ENCODE measurements at regions not wholly inside any gene's neighbourhood (a gene's known extent, or its start where the extent isn't known, plus 50 kb on each side); places are given as distances from the start of the nearest gene placed in this dataset.

GRCh38 chr17:77738751-77739531 is 219.6 kb upstream of the TNRC6C start:
- H2AFZ ChIP-seq (ENCODE audit: low read length): peak overlapping the region; percentile 51
- H3K27ac ChIP-seq (ENCODE audit: low read depth, low read length): no peak overlapping the region
- DNase-seq (ENCODE audit: insufficient read length, low spot score, missing footprints): peak; percentile 82
- no peaks in the 10 kb centered on the region for H4K20me1 ChIP-seq (ENCODE audit: insufficient read depth, low read length)
- no peaks in the 10 kb centered on the region for H3K9me3 ChIP-seq (ENCODE audit: low read depth, low read length)
- no peak overlapping the region for H3K4me2 ChIP-seq (ENCODE audit: insufficient read depth, low read length)
- no peaks in the 10 kb centered on the region for H3K36me3 ChIP-seq (ENCODE audit: insufficient read depth, low read length)
- no peaks in the 10 kb centered on the region for H3K79me2 ChIP-seq (ENCODE audit: insufficient read depth, low read length)
- no peak overlapping the region for H3K4me3 ChIP-seq (ENCODE audit: insufficient read depth, low read length)
- TF ChIP-seq, protein P1, sequence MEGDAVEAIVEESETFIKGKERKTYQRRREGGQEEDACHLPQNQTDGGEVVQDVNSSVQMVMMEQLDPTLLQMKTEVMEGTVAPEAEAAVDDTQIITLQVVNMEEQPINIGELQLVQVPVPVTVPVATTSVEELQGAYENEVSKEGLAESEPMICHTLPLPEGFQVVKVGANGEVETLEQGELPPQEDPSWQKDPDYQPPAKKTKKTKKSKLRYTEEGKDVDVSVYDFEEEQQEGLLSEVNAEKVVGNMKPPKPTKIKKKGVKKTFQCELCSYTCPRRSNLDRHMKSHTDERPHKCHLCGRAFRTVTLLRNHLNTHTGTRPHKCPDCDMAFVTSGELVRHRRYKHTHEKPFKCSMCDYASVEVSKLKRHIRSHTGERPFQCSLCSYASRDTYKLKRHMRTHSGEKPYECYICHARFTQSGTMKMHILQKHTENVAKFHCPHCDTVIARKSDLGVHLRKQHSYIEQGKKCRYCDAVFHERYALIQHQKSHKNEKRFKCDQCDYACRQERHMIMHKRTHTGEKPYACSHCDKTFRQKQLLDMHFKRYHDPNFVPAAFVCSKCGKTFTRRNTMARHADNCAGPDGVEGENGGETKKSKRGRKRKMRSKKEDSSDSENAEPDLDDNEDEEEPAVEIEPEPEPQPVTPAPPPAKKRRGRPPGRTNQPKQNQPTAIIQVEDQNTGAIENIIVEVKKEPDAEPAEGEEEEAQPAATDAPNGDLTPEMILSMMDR (IDR thresholded peaks at IDR 0.05; ENCODE audit: extremely low read depth, low read depth, low read length): no peak
- H3K4me1 ChIP-seq (ENCODE audit: insufficient read depth, low read length): no peaks in the 10 kb centered on the region
- peaks cover 51% of the 10 kb centered on the region for H3K27me3 ChIP-seq (ENCODE audit: insufficient read depth, low read length)

DNA sequence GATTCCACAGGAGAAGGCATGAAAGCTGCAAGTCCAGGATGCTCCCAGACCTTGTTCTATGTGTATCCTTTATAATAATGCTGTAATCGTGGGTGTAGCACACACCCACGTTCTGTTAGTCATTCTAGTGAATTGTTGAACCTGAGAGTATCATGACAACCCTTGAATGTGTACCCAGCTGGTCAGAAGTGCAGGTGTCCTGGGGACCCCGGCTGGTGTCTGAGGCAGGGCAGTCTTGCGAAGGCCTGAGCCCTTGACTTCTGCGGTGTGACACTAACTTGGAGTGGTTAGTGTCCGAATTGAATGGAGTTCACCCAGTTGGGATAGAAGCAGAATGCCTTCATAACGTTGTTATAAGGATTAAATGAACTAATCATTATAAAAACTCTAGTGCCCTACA is 218.0 kb upstream of the TNRC6C start:
- Histone ChIP-seq H3K9me3 (ENCODE audit: low read depth, low read length) (no peaks in the 10 kb centered on the region), H2AFZ (ENCODE audit: low read length) (no peak overlapping the region), H3K4me2 (ENCODE audit: insufficient read depth, low read length) (no peak overlapping the region), H3K79me2 (ENCODE audit: insufficient read depth, low read length) (no peaks in the 10 kb centered on the region), H4K20me1 (ENCODE audit: insufficient read depth, low read length) (no peaks in the 10 kb centered on the region), H3K27me3 (ENCODE audit: insufficient read depth, low read length) (peaks cover 38% of the 10 kb centered on the region), H3K36me3 (ENCODE audit: insufficient read depth, low read length) (no peaks in the 10 kb centered on the region), H3K4me3 (ENCODE audit: insufficient read depth, low read length) (no peak overlapping the region), H3K27ac (ENCODE audit: low read depth, low read length) (no peak overlapping the region), H3K4me1 (ENCODE audit: insufficient read depth, low read length) (no peaks in the 10 kb centered on the region)
- no peak for DNase-seq (ENCODE audit: insufficient read length, low spot score, missing footprints)
- TF ChIP-seq, protein P1 (IDR thresholded peaks at IDR 0.05; ENCODE audit: extremely low read depth, low read depth, low read length): no peak

DNA sequence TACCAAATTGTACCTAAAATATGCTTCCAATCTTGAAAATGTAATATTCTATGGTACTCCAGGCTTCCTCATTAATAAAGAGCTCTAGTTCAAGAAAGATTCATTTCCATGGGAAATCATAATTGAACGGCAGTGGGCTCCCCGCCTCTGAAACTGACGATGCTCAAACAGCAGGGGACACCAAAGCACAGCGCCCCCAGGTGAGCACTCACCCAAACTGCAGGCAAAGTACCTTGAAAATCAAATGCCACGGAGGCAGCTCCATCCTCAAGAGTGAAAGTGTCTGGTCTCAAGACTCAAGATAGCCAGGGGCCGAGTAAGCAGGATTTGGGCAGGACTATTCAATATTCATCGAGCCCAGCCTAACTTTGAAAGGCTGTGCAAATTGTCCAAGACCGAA is 217.4 kb upstream of the TNRC6C start:
- TF ChIP-seq, protein P1 (IDR thresholded peaks at IDR 0.05; ENCODE audit: extremely low read depth, low read depth, low read length): peak; percentile 31
- no peaks in the 10 kb centered on the region for H3K79me2 ChIP-seq (ENCODE audit: insufficient read depth, low read length)
- H3K4me2 ChIP-seq (ENCODE audit: insufficient read depth, low read length): no peak overlapping the region
- peaks cover 36% of the 10 kb centered on the region for H3K27me3 ChIP-seq (ENCODE audit: insufficient read depth, low read length)
- H2AFZ ChIP-seq (ENCODE audit: low read length): no peak overlapping the region
- no peak overlapping the region for H3K4me3 ChIP-seq (ENCODE audit: insufficient read depth, low read length)
- no peaks in the 10 kb centered on the region for H3K36me3 ChIP-seq (ENCODE audit: insufficient read depth, low read length)
- no peaks in the 10 kb centered on the region for H4K20me1 ChIP-seq (ENCODE audit: insufficient read depth, low read length)
- no peak overlapping the region for H3K27ac ChIP-seq (ENCODE audit: low read depth, low read length)
- no peaks in the 10 kb centered on the region for H3K4me1 ChIP-seq (ENCODE audit: insufficient read depth, low read length)
- DNase-seq (ENCODE audit: insufficient read length, low spot score, missing footprints): no peak
- no peaks in the 10 kb centered on the region for H3K9me3 ChIP-seq (ENCODE audit: low read depth, low read length)

DNA sequence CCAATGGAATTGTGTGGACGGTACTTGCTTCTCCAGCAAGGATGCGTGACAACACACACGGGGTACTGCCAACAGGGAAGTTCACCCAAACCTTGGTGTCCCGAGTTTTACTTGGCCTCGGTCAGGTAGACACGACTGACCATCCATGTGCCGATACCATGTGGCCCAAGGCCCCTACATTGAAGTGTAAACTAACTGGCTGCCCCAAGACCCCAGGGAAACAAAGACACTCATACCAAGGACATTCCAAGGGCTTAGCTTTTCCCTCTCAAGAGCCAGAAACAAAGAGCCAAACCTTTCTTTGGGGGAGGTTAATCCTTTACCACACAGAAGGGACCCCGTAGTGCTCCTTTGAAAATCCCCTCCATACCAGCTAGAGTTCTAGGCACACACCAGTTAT is 215.9 kb upstream of the TNRC6C start:
- peaks cover 25% of the 10 kb centered on the region for H3K27me3 ChIP-seq (ENCODE audit: insufficient read depth, low read length)
- no peaks in the 10 kb centered on the region for H3K4me1 ChIP-seq (ENCODE audit: insufficient read depth, low read length)
- TF ChIP-seq, protein P1 (IDR thresholded peaks at IDR 0.05; ENCODE audit: extremely low read depth, low read depth, low read length): no peak
- DNase-seq (ENCODE audit: insufficient read length, low spot score, missing footprints): no peak
- no peak overlapping the region for H3K4me3 ChIP-seq (ENCODE audit: insufficient read depth, low read length)
- no peaks in the 10 kb centered on the region for H3K9me3 ChIP-seq (ENCODE audit: low read depth, low read length)
- no peaks in the 10 kb centered on the region for H3K36me3 ChIP-seq (ENCODE audit: insufficient read depth, low read length)
- no peaks in the 10 kb centered on the region for H4K20me1 ChIP-seq (ENCODE audit: insufficient read depth, low read length)
- H3K4me2 ChIP-seq (ENCODE audit: insufficient read depth, low read length): no peak overlapping the region
- H3K27ac ChIP-seq (ENCODE audit: low read depth, low read length): no peak overlapping the region
- H3K79me2 ChIP-seq (ENCODE audit: insufficient read depth, low read length): no peaks in the 10 kb centered on the region
- H2AFZ ChIP-seq (ENCODE audit: low read length): no peak overlapping the region
